Stimulated activated CD8-positive, alpha-beta memory T cell treated with anti-CD3 and anti-CD28 coated beads, Interleukin-15, amount 100 ng/mL, for 4 hours (primary cell): ENCODE measurements at regions not wholly inside any gene's neighbourhood (a gene's known extent, or its start where the extent isn't known, plus 50 kb on each side); places are given as distances from the start of the nearest gene placed in this dataset.
"Not testable (repeated sequence)": the region's sequence is repeated elsewhere in the genome, so short reads cannot be mapped to it uniquely, and the experiment has no call there.

Experiments used
- DNase-seq, 2 donors: peaks; one replicate each; pipeline ENCODE4 v3.0.0-alpha.2; 2020; ENCODE audit warnings: low read depth in 2 of 2

DNA sequence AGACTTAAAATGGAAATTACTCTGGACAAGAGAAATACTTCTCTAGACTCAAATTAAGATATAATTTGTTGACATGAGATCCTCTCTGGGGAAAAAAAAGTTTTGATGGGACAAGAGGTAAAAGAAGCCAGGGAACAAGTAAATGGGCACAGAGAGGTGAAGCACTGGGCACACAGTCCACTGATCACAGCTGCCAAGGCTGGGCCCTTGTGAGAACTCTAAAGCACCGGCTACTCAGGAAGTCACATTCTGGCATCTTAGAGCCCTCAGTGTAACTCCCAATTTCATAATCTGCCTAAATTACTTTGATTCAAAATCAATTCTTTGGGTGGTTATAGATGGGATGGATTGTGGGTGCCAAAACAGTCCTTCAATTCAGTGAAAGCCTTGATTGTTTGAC, 123.2 kb upstream of the CACNA2D1 start:
- no peak for DNase-seq

- no peak for DNase-seq
Measured at GRCh38 chr7:82562716-82563404, 119.3 kb upstream of the CACNA2D1 start.

- DNase-seq: no peak
Measured at GRCh38 chr7:82559193-82559805, 115.7 kb upstream of the CACNA2D1 start.

DNA sequence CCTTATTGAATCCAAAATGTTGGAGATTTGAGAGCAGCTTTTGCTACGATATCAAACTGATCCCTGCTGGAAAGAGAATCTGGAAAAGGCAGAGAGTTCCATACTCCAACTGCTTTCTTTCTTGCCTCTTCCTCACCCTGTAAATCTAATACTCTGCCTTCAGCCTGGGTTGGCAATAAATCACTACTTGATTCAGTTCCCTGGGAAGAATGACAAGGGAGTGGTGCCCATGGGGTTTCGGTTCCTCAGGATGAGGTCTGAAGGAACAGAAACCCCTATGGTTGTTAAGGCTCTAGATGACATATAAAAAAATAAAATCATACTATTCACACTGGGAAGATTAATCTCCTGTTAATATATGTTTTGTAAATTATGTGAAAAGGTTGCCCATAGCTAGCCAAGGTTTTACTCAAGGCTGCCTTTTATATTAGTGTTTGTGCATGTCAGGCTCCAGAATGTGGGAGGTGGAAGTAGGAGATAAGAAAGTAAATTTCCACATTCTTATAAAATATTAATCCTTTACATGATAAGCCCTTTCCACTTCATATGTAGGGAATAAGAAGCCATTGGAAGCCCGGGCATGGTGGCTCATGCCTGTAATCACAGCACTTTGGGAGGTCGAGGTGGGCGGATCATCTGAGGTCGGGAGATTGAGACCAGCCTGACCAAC, 106.2 kb upstream of the CACNA2D1 start:
- DNase-seq: no peak

DNA sequence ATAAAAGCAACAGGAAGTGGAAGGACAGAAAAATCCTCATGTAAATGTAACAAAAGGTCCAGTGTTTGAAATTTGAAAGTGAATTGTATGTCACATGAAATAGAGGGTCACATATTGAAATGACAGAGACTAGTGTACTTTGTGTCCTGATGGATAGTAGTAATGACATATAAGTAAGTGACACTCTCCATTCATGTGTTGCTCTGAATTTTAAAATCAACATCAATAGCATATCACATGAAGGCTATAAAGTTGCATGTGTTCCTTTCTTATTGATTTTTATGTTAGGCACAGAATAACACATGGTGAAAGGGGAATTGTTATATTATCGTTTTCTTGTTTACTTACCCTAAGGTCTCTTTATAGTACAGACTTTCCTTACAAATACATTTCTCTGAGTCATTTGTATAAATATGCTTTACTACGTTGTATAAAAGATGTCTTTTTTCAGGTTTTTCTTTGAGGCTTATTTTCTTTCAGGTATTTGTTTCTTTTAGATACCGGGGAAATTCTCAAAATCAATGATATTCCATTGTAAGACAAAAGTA, 104.6 kb upstream of the CACNA2D1 start:
- DNase-seq: no peak

DNA sequence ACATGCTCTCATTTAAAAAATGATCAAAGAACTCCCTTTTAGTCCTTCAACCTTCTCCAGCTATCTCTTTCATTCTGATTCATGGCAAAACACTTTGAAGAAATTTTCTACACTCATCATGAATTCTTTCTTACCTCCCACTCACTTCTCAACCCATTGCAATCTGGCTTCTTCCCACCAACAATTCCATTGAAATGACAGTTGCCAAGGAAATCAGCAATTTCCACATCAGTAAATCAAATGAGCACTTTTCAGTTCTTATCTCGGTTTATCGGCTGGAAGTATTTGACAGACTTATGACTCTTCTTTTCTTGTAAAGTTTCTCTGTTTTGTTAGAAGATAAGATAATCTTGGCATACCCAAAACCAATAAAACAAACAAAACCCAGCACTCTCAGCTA, 99.1 kb upstream of the CACNA2D1 start:
- DNase-seq: no peak

- DNase-seq: no peak
Measured at GRCh38 chr7:82539969-82540368, 96.4 kb upstream of the CACNA2D1 start.

DNA sequence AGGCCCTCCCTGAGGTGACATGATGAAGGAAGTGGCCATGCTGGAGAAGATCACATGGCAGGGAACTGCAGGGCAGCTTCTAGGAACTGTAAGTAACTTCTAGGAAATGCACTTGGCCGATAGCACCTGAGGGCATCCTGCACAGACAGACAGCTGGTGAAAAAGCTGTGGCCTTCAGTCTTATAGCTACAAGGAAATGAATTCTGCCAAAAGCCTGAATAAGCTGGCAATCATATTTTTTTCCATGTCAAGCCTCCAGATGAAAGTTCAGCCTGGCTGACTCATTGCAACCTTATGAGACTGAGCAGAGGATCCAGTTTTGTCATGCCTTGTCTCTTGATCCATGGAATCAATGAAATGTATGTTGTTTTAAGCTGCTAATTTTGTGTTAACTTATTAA, 91.1 kb upstream of the CACNA2D1 start:
- DNase-seq: no peak

DNA sequence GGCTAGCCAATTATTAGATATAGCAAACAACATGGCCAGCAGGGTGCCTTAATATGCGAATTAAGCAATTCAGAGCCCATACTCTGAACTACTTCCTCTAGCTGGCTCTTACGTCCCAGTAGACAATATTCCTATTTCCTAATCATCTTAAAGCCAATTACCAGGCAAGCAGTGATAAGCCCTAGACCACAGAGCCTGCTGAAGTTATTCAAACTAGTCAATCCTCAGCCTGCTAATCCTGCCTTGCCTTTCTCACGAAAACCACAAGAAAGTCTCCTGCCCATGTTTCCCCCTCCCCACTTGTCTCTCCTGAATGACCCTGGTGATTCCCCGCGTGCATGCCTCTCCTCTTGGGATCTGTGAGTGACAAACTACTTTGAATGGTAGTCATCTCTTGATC, 86.8 kb upstream of the CACNA2D1 start:
- DNase-seq: no peak

DNA sequence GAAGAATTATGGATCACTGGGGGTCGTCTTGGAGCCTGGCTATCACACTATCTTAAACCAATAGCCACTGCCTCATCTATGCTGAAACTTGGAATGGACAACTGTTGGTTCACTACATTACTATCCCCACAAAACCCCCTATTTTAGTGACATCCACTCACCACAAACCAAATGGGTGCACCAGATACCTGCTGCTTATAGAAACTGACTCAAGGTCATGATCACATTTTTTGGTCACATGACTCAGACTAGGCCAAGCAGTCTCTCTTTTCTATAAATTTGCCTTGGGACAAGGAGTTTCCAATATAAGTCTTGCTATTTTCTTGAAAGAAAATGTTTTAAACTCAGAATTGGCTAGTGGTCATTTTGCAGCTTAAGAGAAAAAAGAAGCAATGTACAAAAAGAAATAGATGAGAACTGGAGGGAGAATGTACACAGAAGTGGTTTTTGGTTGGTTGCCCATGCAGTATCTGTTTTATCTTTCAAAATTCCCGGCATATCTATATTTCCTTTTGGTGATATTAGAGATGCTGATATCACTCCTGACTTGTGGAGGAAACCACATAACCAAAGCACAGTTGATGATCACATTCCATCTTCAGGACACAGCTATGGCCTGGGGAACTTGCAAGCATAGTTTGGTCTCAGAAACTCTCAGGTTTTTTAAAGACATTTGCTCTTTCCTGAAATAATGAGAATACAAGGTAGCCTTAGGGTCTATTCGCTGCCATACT, 85.2 kb upstream of the CACNA2D1 start:
- DNase-seq: no peak

DNA sequence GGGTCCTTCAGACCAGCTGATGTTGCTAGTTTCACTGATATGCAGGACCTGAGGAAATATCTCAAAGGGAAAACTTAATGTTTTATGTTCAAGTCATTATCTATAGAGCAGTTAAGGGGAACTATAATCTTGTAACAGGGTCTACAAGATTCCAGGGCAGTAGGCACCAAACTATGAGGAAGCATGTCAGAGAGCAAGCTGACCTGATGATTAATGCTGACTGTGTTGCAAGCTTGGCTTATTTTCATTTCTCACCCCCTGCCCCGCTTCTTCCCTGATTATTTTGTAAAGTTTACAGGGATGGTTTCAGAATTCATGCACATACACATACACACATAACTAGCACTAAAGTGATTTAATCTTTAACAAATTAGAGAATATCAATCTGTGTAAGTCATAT, 84.3 kb upstream of the CACNA2D1 start:
- DNase-seq: no peak

GRCh38 chr7:82521906-82522445, 78.4 kb upstream of the CACNA2D1 start:
- no peak for DNase-seq

GRCh38 chr7:82517050-82517449, 73.5 kb upstream of the CACNA2D1 start:
- no peak for DNase-seq

GRCh38 chr7:82511542-82511941, 68.0 kb upstream of the CACNA2D1 start:
- no peak for DNase-seq

GRCh38 chr7:82507976-82508677, 64.5 kb upstream of the CACNA2D1 start:
- DNase-seq: no peak

- no peak for DNase-seq
Measured at GRCh38 chr7:82507365-82507975, 63.9 kb upstream of the CACNA2D1 start.

GRCh38 chr7:82506702-82507101, 63.1 kb upstream of the CACNA2D1 start:
- no peak for DNase-seq

- DNase-seq: no peak
Measured at GRCh38 chr7:82506208-82506607, 62.6 kb upstream of the CACNA2D1 start.

- no peak for DNase-seq
Measured at GRCh38 chr7:82501346-82501745, 57.8 kb upstream of the CACNA2D1 start.

- DNase-seq: not testable (repeated sequence)
Measured at GRCh38 chr7:82499546-82499945, 56.0 kb upstream of the CACNA2D1 start.

GRCh38 chr7:82494420-82494819, 50.8 kb upstream of the CACNA2D1 start:
- DNase-seq: no peak
